Fibroblast of the aortic adventitia (primary cell): ENCODE measurements at regions not wholly inside any gene's neighbourhood (a gene's known extent, or its start where the extent isn't known, plus 50 kb on each side); places are given as distances from the start of the nearest gene placed in this dataset.

ENCODE experiments used
- DNase-seq: peaks from one replicate; pipeline ENCODE4 v3.0.0-alpha.2; 2010; ENCODE audit warnings: low read depth
- H3K4me3 ChIP-seq: 2 replicates; pipeline ENCODE4 v1.5.1; 2011; ENCODE audit warnings: low read depth, mild to moderate bottlenecking, control low read depth, low read length, moderate library complexity
- TF ChIP-seq, protein P1 (sequence below): IDR thresholded peaks from 2 replicates; pipeline ENCODE4 v1.5.1; 2011; ENCODE audit warnings: mild to moderate bottlenecking, low read length, control low read depth, inconsistent platforms; ENCODE audit not compliant: insufficient read depth

DNA sequence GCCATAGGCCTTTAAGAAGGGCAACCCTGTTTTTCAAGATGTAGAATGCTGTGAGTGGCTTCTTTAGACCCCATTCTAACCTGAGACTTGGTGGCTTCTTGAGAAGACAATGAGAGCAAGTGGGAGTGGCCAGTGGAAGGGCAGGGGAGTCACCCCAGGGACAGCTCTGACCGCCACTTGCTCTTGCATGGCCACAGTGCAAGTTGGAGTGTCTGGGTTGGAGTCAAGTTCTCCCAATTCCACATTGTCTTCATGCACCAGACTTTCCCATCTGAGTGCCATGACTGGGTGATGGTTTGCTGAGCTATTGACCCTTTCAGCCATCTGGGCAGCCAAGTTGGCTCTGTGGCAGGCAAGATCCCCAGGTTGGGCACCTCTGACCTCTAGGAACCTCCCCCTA lies 148.0 kb upstream of the SKOR2 start:
- TF ChIP-seq, protein P1, sequence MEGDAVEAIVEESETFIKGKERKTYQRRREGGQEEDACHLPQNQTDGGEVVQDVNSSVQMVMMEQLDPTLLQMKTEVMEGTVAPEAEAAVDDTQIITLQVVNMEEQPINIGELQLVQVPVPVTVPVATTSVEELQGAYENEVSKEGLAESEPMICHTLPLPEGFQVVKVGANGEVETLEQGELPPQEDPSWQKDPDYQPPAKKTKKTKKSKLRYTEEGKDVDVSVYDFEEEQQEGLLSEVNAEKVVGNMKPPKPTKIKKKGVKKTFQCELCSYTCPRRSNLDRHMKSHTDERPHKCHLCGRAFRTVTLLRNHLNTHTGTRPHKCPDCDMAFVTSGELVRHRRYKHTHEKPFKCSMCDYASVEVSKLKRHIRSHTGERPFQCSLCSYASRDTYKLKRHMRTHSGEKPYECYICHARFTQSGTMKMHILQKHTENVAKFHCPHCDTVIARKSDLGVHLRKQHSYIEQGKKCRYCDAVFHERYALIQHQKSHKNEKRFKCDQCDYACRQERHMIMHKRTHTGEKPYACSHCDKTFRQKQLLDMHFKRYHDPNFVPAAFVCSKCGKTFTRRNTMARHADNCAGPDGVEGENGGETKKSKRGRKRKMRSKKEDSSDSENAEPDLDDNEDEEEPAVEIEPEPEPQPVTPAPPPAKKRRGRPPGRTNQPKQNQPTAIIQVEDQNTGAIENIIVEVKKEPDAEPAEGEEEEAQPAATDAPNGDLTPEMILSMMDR, result no peak
- no peak overlapping the region for H3K4me3 ChIP-seq

DNA sequence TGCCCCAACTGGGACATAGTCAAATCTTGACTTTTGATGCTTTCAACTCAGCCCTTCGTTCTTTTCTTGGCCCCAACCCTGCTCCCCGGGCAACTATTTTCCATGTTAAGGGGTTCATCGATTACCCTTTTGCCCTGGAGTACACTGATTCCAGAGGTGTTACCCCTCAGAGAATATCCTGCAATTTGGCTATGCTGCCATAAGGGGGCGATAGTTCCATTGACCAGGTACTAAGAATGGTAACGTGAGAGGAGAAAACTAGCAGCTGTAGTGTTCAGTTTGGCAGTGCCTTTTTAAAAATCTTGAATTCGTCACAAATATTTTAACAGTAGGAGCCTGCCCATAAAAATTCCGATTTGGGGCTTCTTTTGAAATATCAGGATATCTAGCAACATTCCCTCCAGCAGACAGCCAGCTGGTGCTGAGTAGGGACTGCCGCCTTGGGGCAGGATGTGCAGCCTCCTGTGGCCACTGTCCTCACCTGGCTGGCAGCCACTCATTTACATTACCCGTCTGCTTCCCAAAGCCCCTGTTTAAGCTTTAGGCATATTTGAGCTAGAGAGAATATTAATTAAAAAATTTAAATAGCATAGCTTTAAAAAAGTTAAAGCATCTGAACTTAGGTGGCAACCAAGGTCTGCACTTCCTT lies 146.3 kb upstream of the SKOR2 start:
- DNase-seq, result no peak
- no peak overlapping the region for H3K4me3 ChIP-seq
- TF ChIP-seq, protein P1, result no peak

More for the DNA sequence above, 148.0 kb upstream of the SKOR2 start:
- DNase-seq, result no peak

DNA sequence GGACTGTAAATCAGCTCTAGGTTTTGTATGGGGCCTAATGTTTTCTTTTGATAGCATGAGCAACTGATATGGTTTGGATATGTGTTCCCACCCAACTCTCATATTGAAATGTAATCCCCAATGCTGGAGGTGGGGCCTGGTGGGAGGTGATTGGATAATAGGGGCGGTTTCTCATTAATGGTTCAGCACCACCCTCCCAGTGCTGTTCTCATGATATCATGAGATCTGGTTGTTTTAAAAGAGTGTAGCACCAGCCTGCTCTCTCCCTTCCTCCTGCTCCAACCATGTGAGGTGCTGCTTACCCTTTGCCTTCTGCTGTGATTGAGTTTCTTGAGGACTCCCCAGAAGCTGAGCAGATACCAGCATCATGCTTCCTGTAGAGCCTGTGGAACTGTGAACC lies 140.2 kb upstream of the SKOR2 start:
- TF ChIP-seq, protein P1, result no peak
- H3K4me3 ChIP-seq, result no peak overlapping the region
- no peak for DNase-seq

DNA sequence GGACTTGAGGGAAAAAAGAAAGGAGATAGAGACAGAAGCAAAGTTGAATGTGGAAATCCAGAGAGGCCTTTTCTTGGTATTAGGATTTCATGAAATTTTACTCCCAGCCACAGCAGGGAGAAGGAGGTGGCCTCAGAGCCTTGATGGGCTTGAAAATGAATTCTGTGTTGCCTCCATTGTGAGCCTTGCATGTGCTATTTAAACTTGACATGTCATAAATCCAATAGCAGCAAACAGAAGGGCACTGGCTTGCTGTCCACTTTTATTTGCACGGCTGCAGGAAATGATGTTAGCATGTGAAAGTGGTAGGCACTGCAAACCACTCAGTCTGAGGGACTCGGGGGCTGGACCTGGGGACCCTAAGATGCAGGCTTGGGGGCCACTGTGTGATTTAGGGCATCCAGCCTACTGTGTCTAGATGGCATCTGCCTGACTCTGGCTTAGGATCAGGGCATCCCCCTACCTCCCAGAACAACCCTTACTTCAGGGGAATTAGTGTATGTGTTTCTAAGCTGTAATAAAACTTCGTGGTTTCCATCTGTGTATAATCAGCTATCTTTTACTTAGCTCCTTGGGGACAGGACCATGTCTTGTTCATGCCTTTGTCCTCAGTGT lies 139.1 kb upstream of the SKOR2 start:
- TF ChIP-seq, protein P1, result no peak
- DNase-seq, result no peak
- no peak overlapping the region for H3K4me3 ChIP-seq

- TF ChIP-seq, protein P1, result no peak
- no peak for DNase-seq
Observed at GRCh38 chr18:47389210-47389609, 137.8 kb upstream of the SKOR2 start.

GRCh38 chr18:47387864-47388263 lies 136.4 kb upstream of the SKOR2 start:
- DNase-seq, result no peak
- TF ChIP-seq, protein P1, result no peak
- H3K4me3 ChIP-seq, result no peak overlapping the region

More at GRCh38 chr18:47389210-47389609, 137.8 kb upstream of the SKOR2 start:
- H3K4me3 ChIP-seq, result no peak overlapping the region
